HG02571 (cell line): ENCODE measurements at regions not wholly inside any gene's neighbourhood (a gene's known extent, or its start where the extent isn't known, plus 50 kb on each side); places are given as distances from the start of the nearest gene placed in this dataset.
"Not testable (repeated sequence)": the region's sequence is repeated elsewhere in the genome, so short reads cannot be mapped to it uniquely, and the experiment has no call there.

Source experiments
- ATAC-seq: cut with Tn5 transposase; IDR thresholded peaks from one replicate; pipeline ENCODE4 v1.9.1; 2021; ENCODE audit warnings: mild to moderate bottlenecking, moderate library complexity; ENCODE audit not compliant: unreplicated experiment

DNA sequence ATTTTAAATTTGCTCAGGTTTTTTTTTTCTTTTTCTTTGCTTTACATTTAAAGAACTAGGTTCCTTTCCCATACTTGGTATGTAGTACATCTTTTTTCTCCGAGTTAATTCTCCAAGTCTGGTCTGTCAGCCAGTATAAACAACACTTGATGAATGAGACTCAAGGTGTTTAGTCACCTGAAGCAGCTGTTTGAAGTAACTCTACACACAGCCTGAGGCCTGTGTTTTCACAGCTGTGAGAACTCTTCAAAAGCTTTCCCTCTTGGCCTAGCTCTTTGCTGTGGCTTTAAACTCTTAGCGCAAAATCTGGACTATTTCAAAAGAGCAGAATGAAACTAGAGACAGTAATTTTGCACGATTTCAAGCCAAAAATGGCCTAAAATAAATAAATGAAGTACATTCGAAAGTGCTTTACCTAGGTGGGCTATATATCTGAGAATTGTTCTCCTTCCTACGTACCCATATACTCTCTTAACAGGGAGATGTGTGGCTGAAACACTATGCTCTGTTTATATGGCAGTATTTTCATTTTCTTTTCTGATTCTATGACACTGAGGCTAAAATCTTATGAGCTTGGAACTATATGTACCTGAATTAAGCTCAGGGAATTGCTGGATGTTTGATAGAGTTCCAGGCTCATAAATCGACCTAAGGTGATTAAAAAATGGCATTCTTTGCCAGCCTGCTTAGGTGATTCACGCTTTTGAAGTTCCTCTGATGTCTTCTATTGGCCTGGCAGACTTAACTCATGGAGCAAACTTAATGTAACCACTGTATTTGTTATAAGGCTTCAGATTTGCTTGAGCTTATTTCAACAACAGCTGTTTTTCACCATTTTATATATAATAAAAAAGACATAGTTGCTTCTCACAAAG lies 1044.1 kb upstream of the ZEB2 start:
- ATAC-seq: no peak

DNA sequence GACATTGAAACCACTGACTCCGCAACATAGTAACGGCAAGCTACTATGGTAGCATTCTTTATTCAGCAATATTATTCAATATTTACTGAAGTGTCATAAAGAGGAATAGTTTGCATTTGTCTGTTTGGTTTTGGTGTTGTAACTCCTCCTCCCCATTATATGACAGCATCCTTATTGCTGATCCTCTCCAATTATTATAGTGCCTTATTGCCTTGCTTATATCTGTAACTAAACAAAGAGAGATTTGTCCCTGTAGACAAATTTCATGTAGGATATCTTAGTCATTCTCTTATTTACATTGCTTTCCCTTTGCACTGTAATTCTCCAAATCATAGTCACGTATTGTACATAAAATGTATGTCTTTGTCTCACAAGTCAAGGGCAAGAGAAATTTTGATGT lies 1041.2 kb upstream of the ZEB2 start:
- no peak for ATAC-seq

DNA sequence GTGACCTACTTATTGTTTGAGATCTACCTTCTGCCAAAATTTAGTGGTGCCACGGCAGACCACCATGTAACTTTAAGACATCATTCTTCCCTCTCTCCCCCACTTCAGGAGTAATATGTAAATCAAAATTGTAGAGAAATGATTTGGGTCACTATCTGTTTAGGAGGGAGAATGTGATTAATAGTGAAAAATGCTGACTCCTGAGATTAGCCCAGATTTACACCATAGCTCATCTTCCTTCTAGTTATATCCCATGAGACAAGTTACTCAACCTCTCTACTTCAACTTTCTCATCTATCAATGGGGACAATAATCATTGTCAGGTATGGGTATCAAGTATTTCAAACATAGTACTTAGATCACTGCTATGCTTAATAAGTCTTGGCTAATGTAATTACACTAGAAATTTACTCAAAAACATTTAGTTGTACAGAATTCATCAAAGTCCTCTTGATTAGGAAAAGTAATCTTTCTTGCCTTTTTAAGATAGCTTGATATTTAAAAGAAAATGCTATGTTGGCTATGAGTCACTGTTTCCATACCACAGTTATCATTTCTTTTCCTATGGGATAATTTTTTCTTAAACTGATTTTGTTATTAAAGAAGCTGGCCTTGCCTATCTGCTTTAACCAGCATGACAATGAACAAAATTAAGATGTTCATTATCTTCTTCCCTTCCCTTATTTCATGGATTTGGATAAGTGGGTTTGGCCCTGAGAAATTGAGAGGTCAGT lies 1038.9 kb upstream of the ZEB2 start:
- ATAC-seq: no peak

DNA sequence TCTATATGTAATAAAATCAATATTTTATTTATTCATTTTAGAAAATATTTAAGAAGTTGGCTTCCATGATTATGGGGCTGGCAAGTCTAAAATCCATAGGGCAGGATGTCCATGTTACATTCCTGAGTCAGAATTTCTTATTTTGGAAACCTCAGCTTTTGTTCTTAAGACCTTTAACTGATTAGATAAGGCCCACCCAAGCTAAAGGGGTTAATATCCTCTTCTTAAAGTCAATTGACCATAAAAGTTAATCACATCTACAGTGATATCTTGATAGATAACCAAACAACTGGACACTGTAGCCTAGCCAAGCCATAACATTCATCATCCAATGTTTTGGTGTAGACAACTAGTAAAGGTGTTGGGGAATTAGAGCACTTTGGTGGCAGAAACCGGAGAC lies 1035.4 kb upstream of the ZEB2 start:
- no peak for ATAC-seq

DNA sequence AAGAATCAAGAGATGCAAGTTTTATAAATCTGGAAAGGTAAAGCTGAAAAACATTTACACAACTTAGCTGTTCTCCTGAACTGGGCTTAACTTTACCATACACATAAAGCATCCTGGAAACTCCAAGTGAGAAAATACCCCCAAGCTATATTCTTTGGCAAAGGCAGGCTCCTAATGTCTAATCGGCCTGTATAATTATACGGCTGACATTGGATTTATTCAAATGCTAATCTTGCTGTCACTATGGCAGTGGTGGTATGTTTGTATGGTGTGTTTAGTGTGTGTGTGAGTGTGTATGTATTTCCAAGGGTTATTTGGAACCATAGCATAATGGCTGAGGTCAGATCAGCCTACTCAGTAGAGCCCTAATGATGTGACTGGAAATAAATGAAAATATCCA lies 1031.8 kb upstream of the ZEB2 start:
- no peak for ATAC-seq

DNA sequence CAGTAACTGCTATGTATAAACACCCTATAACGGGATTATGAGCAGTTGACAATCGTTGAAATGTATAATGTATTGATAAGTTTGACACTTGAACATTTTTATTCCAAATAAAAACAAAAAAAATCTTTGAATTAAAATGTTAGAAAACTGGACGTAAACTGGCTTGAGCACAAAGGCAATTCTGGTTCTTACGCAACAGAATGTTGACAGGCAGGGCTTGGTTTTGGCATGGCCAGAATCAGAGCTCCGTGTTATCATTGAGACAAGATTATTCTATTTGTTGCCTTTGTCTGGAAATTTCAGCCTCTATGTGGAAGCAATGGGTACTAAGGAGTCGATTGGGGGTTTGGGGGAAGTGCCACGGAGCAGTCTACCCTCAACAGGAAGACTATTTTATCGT lies 1028.6 kb upstream of the ZEB2 start:
- ATAC-seq: no peak

DNA sequence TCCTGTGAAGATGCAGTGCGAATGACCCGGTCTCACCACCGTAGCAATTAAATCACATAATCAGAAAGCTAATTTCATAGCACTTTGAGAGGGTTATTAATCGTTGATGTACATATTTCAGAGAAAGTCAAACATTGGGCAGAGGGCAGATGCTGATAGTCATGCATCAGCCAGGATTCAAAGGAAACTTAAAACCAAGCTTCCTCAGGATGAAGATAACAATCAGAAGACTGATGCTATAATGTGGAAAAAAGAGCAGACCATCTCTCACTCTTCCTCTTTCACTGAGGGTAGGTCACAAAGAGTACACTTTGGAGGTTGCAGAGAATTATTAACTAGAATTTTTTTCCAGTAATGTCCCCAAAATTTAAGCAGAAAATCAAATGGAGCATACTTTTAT lies 1027.7 kb upstream of the ZEB2 start:
- no peak for ATAC-seq

DNA sequence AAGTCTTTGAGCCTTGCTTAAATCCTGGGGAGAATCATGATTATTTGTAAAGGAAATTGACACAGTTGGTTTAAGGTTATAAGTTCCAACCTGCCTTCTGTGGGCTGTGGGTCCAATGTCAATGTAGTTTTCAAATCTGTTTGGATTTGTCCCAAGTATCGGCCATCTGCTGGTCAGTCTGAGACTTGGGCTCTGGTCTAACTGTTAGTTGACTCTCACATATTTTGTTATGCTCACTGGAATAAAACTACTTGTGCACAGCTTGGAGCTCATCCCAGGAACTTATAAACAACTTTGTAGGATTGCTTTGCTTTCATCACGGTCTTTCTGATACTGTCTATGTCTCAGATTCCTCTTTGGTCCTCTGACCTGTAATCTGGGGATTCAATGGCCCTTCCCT lies 1026.2 kb upstream of the ZEB2 start:
- ATAC-seq: no peak

DNA sequence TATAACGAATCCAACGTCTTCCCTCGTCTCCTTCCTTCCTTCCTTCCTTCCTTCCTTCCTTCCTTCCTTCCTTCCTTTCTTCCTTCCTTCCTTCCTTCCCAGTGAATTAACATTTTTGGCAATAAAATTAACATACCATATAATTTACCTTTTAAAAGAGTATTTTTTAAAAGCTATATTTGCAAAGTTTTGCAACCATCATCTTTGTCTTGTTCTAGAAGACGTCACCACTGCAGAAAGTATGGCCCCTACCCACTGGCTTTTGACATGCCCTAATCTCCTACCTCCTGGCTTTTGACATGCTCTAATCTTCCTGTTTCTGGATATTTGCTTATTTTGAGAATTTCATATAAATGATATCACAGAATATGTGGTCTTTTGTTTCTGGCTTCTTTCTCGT lies 1023.9 kb upstream of the ZEB2 start:
- no peak for ATAC-seq

DNA sequence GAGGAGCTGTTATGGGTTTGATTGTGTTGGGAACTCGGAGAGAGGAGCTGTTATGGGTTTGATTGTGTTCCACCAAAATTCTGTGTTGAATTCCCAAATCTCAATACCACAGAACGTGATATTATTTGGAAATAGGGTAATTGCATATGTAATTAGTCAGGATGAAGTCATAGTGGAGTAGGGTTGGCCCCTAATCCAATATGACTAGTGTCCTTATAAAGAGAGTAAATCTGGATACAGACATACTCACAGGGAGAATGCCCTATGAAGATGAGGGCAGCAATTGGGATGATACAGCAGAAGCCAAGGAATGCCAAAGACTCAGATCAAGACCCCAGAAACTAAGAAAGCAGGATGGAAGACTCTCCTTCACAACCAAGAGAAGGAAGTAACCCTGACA lies 1023.2 kb upstream of the ZEB2 start:
- ATAC-seq: no peak

DNA sequence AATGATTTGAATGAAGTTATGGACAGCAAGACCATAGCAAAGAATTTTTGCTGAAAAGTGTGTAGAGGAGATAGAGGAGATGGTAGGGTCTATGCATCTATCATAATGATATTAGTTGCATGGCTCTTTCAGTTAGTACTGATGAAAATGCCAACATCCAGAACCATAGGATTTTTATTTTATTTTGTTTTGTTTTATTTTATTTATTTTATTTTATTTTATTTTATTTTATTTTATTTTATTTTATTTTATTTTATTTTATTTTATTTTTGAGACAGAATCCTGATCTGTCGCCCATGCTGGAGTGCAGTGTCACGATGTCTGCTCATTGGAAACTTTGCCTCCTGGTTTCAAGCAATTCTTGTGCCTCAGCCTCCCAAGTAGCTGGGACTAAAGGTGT lies 1021.1 kb upstream of the ZEB2 start:
- no peak for ATAC-seq

DNA sequence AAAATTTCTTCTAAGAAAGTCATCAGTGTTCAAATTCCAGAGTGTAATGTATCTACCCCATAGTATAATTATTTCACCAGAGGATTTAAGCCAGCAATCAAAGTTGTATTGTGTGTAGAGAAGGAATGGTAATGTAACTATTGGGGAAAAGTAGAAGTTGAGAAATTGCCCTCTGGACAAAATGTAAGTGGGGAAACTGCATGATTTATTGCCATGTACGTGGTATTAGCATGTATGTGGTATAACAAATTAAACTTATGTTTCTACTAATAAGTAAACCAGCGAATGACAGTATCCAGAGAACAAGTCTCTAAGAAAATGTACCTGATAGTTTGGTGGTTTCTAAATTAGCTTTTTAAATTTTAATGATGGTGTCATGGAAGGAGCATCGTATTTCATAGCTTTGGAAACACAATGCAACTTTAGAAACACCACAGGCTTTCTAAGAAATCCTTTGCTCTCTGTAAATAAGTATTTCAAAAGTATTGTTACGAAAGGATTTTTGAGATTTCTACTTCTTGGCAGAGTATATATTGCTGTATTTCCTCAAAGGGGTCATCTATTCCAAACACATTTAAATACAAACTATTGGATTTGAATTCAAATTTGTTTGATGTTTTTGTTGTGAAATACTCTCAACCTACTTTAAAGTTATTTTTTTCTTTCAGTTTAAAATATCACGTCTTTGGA lies 1018.9 kb upstream of the ZEB2 start:
- no peak for ATAC-seq

DNA sequence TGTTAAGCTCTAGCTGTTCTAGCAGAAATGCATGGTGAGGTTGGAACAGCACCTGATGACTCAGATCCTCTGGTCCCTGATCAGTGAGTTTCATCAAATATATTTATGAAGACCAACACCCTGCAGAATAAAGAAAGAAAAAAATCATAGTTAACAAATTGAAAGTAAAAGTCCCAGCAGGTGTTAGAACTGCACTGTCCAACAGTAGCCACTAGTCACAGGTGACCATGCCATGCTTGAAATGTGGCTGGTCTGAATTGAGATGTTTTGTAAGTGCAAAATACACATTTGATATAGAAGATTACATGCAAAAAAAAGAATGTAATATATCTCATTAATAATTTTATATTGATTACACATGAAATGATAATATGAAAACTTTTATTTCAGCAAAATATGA lies 1010.7 kb upstream of the ZEB2 start:
- no peak for ATAC-seq

DNA sequence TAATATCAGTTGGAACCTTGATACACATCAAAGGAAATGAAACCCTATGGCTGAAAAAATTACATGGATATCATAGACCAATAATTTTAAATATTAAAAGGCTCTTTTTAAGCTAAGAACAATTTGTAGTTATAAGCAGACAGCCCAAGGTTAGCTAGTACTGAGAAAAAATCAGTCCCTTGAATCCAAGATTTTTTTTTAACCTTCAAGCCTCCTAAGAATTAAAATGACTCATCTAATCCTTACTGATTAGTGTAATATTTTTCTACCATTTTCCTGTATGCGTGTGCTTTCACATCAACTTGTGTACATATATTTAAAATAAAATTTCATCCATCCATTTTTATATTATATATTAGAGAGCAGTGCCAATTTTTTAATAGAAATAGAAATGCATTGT lies 1004.9 kb upstream of the ZEB2 start:
- ATAC-seq: no peak

DNA sequence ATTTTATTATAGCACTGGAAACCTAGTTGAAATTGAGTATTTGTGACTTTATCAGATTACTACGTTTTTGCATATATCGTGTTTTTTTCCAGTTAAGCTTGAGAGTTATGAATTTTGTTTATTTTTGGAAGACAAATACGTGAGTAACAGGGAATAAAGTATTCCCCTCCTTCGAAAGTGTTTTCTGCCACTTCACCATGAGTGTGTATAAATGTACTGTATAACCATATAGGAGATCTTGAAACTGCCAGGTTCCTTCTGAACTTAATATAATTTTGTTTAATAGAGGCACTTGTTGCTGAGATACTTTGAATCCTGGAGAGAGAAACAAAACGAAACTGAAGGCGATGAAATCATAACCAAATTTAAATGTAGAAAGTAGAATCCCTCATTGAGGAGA lies 1004.4 kb upstream of the ZEB2 start:
- ATAC-seq: no peak

DNA sequence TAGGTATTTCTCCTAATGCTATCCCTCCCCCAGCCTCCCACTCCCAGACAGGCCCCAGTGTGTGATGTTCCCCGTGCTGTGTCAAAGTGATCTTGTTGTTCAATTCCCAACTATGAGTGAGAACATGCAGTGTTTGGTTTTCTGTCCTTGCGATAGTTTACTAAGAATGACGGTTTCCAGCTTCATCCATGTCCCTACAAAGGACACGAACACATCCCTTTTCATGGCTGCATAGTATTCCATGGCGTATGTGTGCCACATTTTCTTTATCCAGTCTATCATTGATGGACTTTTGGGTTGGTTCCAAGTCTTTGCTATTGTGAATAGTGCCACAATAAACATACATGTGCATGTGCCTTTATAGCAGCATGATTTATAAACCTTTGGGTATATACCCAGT lies 999.3 kb upstream of the ZEB2 start:
- ATAC-seq: not testable (repeated sequence)

DNA sequence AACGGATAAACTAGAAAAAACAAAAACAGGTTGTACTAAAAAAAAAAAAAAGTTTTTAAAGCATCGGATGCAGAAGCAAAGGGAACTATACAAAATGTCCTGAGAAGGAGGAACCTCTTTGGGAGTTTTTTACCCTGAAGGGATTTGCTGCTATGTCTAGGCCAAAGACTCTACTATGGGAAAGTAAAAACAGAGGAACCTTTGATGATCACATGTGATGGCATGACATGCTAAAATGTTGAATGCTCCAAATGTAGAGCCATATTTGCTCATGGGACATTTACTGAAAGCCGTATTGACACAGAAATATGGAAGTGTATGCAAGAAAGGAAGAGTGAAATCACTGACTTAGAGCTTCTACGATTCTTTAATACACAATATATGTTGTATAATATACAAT lies 992.0 kb upstream of the ZEB2 start:
- no peak for ATAC-seq

DNA sequence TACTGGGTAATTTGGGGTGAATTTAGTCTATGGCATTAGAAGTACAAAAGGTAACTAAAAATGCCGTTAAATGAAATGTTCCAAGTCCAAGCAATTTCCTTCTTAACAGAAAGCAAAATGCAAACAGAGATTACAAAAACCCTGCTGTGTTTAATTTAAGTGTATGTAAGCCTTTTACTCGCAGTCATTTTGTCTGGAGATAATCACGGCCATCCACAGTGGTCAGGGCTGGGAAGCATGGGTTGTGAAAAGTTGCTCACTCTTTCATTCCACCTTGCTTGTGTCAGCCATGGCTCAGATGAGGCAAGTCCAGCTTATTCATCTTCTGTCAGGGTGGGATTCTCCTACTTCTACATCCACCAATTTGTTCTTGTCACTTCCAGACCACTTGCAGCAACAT lies 983.6 kb upstream of the ZEB2 start:
- no peak for ATAC-seq

DNA sequence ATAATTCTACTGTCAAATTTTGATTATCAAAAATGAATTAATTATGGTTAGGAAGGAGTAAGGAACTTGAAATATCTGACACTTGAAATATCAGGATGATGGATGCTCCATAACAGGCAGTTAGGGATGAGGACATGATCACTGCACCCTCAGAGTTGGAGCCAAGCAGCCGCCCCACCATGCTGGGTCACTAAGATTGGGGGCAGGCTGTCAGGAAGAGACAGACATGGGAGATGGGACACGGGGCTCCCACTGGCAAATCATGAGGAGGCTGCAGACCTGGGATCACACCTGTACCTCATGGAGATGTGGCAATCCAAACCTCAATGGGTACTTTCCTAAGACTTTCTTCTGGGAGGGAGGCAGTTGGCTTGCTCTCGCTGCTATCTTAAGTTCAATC lies 982.0 kb upstream of the ZEB2 start:
- ATAC-seq: no peak

DNA sequence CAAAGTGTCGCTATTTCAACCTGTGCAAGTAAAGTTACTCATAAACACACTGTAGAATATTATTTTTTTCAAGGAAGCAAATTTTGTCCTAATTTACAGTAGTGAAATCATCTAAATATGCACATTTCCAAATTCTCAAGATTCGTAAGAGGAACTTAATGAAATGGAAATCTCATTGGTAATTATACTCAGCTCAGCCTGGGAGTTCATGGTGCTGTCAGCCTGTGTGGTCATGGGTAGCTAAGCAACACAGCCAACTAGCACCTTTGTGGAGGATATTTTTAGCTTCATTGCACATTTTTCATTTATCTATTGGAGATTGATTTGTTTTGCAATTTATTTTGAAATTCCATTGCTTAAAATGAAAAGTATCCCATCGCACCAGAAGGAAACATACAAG lies 975.7 kb upstream of the ZEB2 start:
- no peak for ATAC-seq

DNA sequence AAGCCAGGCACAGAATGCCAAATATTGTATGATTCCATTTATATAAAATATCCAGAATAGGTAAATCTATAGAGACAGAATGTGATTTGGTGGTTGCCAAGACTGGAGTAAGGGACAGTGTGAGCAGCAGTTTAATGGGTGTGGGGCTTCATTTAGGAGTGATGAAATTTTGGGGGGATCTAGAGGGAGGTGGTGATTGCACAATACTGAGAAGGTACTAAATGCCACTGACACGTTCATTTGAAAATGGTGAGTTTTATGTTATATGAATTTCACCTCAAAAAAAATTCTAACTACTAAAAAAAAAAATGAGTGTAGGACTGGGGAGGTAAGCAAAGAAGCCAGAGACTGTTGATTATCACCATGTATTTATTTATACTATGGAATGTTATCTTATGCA lies 974.5 kb upstream of the ZEB2 start:
- no peak for ATAC-seq

DNA sequence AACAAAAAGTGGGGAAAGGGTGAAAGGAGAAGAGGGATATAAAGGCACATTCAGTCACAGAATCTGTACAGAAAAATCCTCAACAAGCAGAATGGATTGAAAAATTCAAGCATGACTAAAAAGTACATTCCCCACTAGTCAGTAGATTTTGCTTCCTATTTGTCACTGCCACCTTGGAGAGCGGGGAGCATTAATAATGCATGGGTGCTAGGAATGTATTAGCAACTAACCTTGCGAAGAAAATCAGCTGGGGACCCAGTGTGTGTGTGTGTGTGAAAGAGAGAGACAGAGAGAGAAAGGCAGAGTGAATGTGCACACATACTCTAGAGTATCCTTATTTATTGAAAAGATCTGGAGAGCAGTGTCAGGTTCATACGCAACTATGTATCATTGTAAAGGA lies 968.7 kb upstream of the ZEB2 start:
- ATAC-seq: no peak
